Stimulated activated CD8-positive, alpha-beta memory T cell treated with anti-CD3 and anti-CD28 coated beads, Interleukin-7, amount 100 ng/mL, for 1 hour (primary cell): ENCODE measurements at regions not wholly inside any gene's neighbourhood (a gene's known extent, or its start where the extent isn't known, plus 50 kb on each side); places are given as distances from the start of the nearest gene placed in this dataset.
"Not testable (repeated sequence)": the region's sequence is repeated elsewhere in the genome, so short reads cannot be mapped to it uniquely, and the experiment has no call there.

Experiments
- DNase-seq, 2 donors: peaks; one replicate each; pipeline ENCODE4 v3.0.0-alpha.2; 2020; ENCODE audit warnings: low read depth in 2 of 2

GRCh38 chr9:29325894-29326293, 1752.6 kb upstream of the C9orf72 start:
- DNase-seq: no peak

- DNase-seq: no peak
Observed at GRCh38 chr9:29332789-29333188, 1759.5 kb upstream of the C9orf72 start.

- DNase-seq: no peak
Observed at GRCh38 chr9:29336281-29336680, 1763.0 kb upstream of the C9orf72 start.

- DNase-seq: no peak
Observed at GRCh38 chr9:29339387-29339786, 1766.1 kb upstream of the C9orf72 start.

- DNase-seq: no peak
Observed at GRCh38 chr9:29348999-29349398, 1775.7 kb upstream of the C9orf72 start.

GRCh38 chr9:29389421-29389820, 1816.1 kb upstream of the C9orf72 start:
- no peak for DNase-seq

GRCh38 chr9:29390859-29391258, 1817.6 kb upstream of the C9orf72 start:
- DNase-seq: no peak

GRCh38 chr9:29393064-29393463, 1819.8 kb upstream of the C9orf72 start:
- no peak for DNase-seq

- DNase-seq: no peak
Observed at GRCh38 chr9:29394855-29395254, 1821.6 kb upstream of the C9orf72 start.

- DNase-seq: no peak
Observed at GRCh38 chr9:29397148-29397547, 1823.9 kb upstream of the C9orf72 start.

- DNase-seq: no peak
Observed at GRCh38 chr9:29416204-29416603, 1842.9 kb upstream of the C9orf72 start.

GRCh38 chr9:29422438-29422837, 1849.2 kb upstream of the C9orf72 start:
- DNase-seq: no peak

GRCh38 chr9:29432191-29432590, 1858.9 kb upstream of the C9orf72 start:
- DNase-seq: no peak

GRCh38 chr9:29432656-29433055, 1859.4 kb upstream of the C9orf72 start:
- DNase-seq: not testable (repeated sequence)

GRCh38 chr9:29435368-29435767, 1862.1 kb upstream of the C9orf72 start:
- no peak for DNase-seq

- no peak for DNase-seq
Observed at GRCh38 chr9:29437526-29437925, 1864.2 kb upstream of the C9orf72 start.

GRCh38 chr9:29439961-29440360, 1866.7 kb upstream of the C9orf72 start:
- DNase-seq: no peak

- no peak for DNase-seq
Observed at GRCh38 chr9:29440449-29440848, 1867.2 kb upstream of the C9orf72 start.

GRCh38 chr9:29445751-29446150, 1872.5 kb upstream of the C9orf72 start:
- no peak for DNase-seq

- DNase-seq: no peak
Observed at GRCh38 chr9:29449306-29449705, 1876.0 kb upstream of the C9orf72 start.

- not testable (repeated sequence) for DNase-seq
Observed at GRCh38 chr9:29450343-29450875, 1877.1 kb upstream of the C9orf72 start.

GRCh38 chr9:29456940-29457339, 1883.7 kb upstream of the C9orf72 start:
- DNase-seq: no peak

- no peak for DNase-seq
Observed at GRCh38 chr9:29475471-29475870, 1902.2 kb upstream of the C9orf72 start.

GRCh38 chr9:29511680-29512079, 1938.4 kb upstream of the C9orf72 start:
- DNase-seq: no peak
